ENCODE measurements at regions not wholly inside any gene's neighbourhood (a gene's known extent, or its start where the extent isn't known, plus 50 kb on each side); places are given as distances from the start of the nearest gene placed in this dataset.

DNA sequence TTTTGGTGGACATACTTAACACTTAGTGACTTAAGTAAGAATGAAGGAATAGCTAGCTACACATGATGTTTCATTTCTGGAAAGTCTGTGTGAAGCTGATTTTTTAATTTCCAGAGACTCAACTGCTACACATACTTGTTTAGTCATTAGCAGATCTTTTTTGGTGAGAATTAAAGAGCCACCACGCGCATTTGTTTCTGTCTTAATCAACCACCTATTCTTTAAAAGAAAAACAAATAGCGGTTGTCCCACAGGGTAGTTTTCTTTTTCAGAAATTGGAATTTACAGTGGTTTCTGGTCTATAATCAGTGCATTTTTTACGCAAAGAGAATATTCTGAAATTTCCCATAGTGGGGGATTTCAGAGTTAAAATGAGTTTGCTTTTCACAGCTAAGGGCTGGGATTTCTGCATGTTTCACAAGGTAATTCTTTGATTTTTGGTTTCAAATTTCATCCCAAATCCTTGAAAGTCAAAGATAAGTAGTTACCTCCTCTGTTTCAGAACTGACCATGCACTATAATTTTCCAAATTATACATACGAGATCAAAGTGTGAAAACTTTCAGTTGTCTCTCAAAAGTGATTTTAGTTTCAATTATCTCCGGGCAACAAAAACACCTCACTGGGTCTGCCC lies 631.0 kb upstream of the GRM7 start:
- H3K9me3 ChIP-seq, result no peaks in the 10 kb centered on the region
- no peak overlapping the region for H3K27ac ChIP-seq
- no peak overlapping the region for H3K4me3 ChIP-seq
- H3K36me3 ChIP-seq, result no peaks in the 10 kb centered on the region
- intact Hi-C loops (cut with DNase I), result no loop called here
- no peaks in the 10 kb centered on the region for H3K27me3 ChIP-seq
- H3K4me1 ChIP-seq, result no peaks in the 10 kb centered on the region
- no peak for TF ChIP-seq POLR2A (IDR thresholded peaks at IDR 0.05)
- TF ChIP-seq CTCF (IDR thresholded peaks at IDR 0.05), result no peak
- DNase-seq (no peak), ATAC-seq (no peak)
- WGBS, 4 donors, result 78 to 93% (median 87%) methylated on average over 6 of the region's 6 CpGs

DNA sequence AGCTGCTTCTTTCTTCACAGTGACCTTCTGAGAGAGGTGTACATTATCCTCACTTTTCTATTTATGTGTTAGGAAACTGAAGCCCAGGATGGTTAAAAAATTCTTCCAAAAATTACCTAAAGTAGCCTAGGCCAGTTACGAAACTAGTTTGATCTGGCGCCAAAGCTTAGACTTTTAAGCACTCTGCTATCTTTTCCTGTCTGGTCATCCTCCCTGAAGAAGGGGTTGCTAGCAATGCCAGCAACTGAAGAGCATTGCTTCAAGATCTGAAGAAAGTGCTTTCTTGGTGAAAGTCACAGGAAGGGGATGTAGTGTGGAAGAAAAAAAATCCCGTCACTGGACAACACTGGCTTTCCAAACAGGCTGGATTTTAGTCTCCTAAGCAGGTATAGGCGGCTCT lies 618.8 kb upstream of the GRM7 start:
- TF ChIP-seq POLR2A (IDR thresholded peaks at IDR 0.05) (no peak), CTCF (IDR thresholded peaks at IDR 0.05) (no peak)
- ATAC-seq, result no peak
- peaks cover 0 to 9% (median 0%) of the 10 kb centered on the region in 12 donors for H3K9me3 ChIP-seq
- WGBS, 4 donors, result 65 to 84% (median 79%) methylated on average over 4 of the region's 4 CpGs
- H3K27me3 ChIP-seq, result no peaks in the 10 kb centered on the region
- intact Hi-C loops (cut with DNase I), result no loop called here
- no peak for DNase-seq
- H3K36me3 ChIP-seq, result no peaks in the 10 kb centered on the region
- H3K27ac ChIP-seq, result no peak overlapping the region
- H3K4me1 ChIP-seq, result no peaks in the 10 kb centered on the region
- H3K4me3 ChIP-seq, result no peak overlapping the region

DNA sequence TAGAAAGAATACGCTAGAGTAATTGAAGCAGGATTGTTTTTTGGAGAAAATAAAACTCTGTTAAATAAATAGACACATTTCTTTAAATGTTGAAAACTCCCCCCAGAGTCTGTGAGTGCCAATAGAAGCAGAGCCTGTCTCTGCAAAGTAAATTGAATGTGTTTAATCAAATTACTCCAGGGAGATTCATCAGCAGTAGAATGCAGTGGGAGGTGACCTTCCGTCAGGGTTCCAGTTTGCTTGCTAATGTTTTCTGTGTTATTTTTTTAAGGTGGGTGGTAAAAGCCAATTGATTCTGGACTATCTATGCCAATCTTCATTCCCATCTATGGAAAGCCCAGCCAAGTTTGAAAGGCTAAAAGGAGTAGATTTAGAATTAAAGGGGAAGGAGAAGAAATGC lies 612.4 kb upstream of the GRM7 start:
- TF ChIP-seq POLR2A (IDR thresholded peaks at IDR 0.05) (no peak), CTCF (IDR thresholded peaks at IDR 0.05) (no peak)
- WGBS, 4 donors, result 40 to 75% (median 55%) methylated on average over 2 of the region's 2 CpGs
- intact Hi-C loops (cut with DNase I), result no loop called here
- H3K9me3 ChIP-seq, result no peaks in the 10 kb centered on the region
- no peak overlapping the region for H3K4me3 ChIP-seq
- no peak overlapping the region for H3K27ac ChIP-seq
- H3K36me3 ChIP-seq, result no peaks in the 10 kb centered on the region
- H3K4me1 ChIP-seq, result no peaks in the 10 kb centered on the region
- DNase-seq (no peak), ATAC-seq (no peak)
- H3K27me3 ChIP-seq, result peaks cover 0 to 3% (median 0%) of the 10 kb centered on the region in 9 donors

GRCh38 chr3:6249679-6250078 lies 611.2 kb upstream of the GRM7 start:
- H3K27me3 ChIP-seq, result peaks cover 0 to 3% (median 0%) of the 10 kb centered on the region in 9 donors
- no peak overlapping the region for H3K27ac ChIP-seq
- no peaks in the 10 kb centered on the region for H3K4me1 ChIP-seq
- peaks cover 0 to 8% (median 0%) of the 10 kb centered on the region in 12 donors for H3K9me3 ChIP-seq
- DNase-seq (no peak), ATAC-seq (no peak)
- intact Hi-C loops (cut with DNase I), result no loop called here
- H3K4me3 ChIP-seq, result no peak overlapping the region
- WGBS, 4 donors, result 68 to 90% (median 83%) methylated on average over 3 of the region's 3 CpGs
- H3K36me3 ChIP-seq, result no peaks in the 10 kb centered on the region
- TF ChIP-seq CTCF (IDR thresholded peaks at IDR 0.05) (no peak), POLR2A (IDR thresholded peaks at IDR 0.05) (no peak)
